ENCODE measurements at regions not wholly inside any gene's neighbourhood (a gene's known extent, or its start where the extent isn't known, plus 50 kb on each side); places are given as distances from the start of the nearest gene placed in this dataset.
"Not testable (repeated sequence)": the region's sequence is repeated elsewhere in the genome, so short reads cannot be mapped to it uniquely, and the experiment has no call there.

DNA sequence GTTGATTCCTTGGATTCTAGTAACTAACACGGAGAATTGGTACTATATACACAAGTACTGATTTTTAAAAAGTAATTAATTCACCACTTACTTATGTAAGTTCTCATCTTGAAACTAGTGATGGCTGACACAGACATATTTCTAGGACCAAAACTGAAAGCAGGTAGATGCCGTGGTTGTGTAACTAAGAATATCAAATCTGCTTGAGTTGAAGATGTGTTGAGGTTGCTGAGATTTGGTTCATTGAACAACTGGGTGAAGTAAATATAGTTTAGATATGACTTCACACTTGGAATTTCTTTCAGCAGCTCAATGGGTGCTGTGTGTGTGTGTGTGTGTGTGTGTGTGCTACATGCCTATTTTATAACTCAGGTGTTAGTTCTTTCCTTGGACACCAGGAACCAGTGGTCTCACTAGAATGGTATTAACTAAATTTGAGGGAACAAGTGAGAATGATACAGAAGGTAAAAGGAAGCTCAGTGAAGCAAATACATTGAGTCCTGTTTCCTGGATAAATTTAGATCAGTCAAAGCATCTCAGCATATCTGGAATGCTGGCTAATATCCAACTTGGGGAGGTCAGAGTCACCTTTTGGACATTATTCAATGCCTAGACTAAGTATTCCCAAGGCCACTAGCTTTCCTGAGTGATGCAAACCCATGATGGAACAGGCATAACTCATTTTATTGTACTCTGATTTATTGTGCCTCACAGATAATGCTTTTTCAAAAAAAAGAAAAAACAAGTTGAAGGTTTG is 110.7 kb upstream of the ZEB2 start:
- no peak for DNase-seq

DNA sequence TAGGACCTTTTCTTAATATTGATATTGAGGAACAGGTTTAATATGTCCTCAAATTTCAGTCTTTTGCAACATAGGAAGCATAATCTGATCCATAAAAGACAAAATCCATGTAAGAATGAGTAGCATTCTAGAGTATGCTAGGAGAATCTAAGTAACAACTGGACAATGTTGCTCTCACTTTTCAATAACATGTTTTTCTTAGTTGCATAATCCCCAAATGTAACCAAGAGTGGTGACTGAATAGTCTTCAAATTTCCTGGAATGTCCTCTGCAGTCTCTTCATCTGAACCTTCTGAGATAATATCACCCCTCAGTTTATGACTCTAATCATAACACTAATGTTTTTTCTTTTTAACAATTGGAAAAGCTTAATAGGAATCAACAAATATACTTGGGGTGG is 110.0 kb upstream of the ZEB2 start:
- no peak for DNase-seq

DNA sequence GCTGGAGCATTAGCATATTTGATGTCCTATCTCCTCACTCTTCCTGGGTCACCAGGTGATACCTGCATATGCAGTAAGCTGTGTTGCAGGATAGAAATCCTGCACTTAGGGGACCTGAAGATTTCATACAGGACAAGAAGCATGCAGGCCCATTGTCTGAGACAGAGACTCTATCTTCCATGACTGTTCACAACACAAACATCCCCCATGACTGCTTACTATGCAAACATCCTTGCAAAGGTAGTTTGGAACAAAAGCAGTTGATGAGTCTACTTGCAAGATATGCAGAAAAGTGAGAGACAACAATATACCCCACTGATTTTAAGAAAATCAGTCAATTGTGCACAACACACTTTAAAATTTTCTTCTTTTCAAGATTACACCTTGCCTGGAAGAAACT is 108.6 kb upstream of the ZEB2 start:
- DNase-seq: no peak

DNA sequence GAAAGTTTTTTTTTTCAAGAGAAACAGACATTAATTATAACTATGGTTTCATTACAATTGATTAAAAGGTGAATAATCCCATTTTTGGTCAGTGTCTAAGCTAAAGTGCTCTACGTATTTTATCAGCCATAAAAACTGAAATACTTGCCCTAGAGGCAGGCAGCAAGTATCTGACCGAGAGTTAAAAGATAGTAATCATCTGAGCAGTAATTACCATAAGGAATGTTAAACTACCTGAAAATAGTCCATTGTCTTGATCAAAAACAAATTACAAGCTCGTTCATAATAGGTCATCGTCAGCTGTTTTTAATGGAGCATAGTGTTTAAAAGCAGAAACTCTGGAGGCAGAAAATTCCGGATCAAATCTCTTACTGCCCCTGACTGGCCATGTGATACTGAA is 105.7 kb upstream of the ZEB2 start:
- no peak for DNase-seq

DNA sequence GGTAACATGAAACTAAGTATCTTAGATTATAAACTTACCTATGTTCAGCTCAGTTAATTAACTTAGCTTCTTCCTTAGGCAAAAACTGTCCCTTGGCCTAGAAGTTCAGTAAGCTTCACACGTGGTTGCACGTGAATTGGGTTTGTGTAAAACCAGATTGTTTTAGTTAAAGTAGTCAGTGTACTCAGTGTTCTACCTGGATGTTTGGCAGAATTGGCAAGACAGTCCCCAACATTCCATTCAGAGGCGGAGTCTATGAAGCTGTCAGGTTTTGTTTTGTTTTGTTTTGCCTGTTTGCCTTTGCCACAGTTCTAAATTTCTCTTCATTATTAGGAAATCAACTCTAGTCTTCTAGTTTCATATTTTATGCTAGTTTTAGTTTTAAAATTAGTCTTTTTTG is 105.3 kb upstream of the ZEB2 start:
- no peak for DNase-seq

DNA sequence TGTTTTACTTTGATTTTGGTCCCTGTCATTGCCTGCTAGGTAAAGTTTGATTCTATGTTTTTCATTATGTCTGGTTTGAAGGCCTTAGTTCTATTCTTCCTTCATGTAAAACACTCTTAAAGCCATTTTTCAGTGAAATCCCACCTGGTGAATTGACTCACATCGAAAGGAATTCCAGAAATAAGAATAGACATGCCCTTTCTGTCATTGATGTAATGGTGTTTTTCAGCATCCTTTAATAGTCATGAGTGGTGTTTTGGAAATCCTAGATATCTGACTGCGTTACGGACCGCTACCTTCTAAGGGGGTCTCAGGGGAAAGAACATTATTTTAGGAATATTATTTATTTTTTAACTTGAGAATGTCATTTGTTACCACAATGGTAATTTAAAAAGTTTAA is 104.5 kb upstream of the ZEB2 start:
- DNase-seq: no peak

DNA sequence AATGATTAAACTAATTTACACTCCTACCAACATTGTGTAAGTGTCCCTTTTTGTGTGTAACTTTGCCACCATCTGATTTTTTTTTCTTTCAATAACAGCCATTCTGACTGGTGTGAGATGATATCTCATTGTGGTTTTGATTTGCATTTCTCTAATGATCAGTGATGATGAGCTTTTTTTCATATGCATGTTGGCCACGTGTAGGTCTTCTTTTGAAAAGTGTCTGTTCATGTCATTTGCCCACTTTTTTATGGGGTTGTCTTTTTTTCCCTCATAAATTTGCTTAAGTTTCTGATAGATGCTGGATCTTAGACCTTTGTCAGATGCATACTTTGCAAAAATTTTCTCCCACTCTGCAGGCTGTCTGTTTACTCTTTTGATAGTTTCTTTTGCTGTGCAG is 102.5 kb upstream of the ZEB2 start:
- DNase-seq: not testable (repeated sequence)

DNA sequence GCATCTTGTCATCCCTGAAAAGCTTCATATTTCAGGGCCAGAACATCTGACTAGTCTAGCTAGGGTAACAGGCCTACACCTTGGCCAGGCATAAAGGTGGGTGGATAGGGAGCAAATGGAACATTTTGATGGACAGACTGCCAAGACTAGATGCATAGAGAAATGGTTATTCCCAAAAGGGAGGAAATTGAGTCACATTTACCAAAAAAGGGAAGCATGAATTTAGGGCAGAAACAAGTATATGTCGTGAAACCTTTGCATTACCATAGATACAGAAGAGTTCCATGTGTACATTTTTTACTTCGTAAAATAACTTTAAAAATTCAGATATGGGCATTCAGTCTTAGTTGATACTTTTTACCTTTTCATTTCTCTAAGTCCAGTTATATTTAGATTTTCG is 101.3 kb upstream of the ZEB2 start:
- DNase-seq: no peak

DNA sequence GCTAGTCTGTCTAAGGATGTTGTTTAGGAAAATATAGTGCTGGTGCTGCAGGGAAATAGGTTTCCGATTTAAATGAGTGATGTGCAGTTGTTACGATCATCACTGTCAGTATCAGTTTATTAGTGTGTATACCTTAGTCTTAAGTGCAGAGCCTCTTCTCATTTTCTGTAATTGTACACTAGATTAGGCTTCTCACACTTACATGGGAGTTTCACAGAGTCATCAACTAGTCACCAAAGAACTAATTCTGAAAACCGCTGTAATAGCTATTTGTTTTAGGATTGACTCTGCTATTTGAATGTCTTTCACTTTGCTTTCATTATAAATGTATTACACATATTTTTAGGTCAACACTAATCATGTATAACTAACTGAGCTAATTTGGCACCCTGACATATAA is 99.8 kb upstream of the ZEB2 start:
- DNase-seq: no peak

DNA sequence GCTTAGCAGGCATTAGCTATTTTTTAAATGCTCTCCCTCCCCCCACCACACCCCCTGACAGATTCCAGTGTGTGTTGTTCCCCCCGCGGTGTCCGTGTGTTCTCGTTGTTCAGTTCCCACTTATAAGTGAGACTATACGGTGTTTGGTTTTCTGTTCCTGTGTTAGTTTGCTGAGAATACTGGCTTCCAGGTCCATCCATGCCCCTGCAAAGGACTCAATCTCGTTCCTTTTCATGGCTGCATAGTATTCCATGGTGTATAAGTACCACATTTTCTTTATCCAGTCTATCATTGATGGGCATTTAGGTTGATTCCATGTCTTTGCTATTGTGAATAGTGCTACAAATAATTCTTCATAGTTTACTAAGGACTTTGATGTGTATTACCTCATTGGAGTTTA is 97.3 kb upstream of the ZEB2 start:
- DNase-seq: not testable (repeated sequence)

DNA sequence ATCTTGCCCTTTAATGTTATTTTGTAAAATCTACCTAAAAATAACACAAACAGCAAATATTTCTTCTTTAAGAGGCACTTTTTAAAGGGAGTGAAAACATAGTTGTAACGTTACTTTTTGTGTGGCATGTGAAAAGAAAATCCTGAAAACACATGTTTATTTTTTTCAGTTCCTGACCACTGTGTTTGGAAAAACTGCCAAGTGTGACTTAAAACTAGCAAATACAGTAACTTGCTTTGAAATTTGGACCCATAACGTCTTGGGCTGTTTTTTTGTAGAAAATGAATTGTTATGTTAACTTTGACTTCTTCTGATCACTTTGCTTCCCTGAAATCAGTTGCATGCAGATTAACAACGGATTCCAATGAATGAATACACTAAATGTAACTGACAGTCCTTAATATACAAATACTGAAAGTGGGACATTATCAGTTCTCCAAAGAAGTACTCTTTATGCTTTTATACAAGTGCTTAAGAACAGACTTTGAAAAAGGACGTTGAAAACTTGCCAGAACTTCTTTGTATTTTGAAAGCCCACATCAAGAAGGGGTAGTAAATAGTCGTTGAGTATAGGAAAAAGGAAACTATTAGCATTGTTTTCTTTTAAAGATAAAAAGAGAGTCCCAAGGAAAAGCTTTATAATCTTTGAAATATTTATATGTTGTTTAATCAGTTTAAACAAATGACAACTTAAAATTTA is 96.1 kb upstream of the ZEB2 start:
- DNase-seq: no peak

DNA sequence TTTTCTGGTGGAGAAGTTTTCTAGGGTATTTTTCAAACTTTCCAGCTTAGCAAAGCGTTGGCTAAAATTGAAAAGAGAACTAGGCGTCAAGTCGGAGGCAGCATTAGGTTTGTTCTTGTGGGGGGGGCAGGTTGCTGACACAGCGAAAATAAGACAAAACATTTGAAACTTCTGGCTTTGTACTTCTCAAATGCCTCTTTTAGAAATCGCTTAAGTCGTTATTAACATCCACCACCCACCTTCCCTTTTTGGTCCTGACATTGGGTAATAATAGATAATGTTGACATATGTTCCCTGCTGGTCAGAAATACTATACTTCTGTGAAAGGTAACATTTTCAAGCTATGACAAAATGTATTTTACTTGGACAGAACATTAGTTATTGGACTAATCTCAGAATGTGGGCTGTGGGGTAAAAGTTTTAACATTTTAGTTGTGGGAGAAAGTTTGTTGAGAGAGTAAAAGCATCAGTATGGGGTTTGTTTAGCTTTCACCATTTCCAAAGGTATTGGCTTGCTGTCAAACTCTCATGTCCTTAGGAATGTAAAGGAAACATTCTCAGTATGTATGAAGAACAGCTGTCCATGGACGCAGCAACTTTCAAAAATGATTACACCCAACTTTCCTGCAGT is 88.1 kb upstream of the ZEB2 start:
- no peak for DNase-seq

DNA sequence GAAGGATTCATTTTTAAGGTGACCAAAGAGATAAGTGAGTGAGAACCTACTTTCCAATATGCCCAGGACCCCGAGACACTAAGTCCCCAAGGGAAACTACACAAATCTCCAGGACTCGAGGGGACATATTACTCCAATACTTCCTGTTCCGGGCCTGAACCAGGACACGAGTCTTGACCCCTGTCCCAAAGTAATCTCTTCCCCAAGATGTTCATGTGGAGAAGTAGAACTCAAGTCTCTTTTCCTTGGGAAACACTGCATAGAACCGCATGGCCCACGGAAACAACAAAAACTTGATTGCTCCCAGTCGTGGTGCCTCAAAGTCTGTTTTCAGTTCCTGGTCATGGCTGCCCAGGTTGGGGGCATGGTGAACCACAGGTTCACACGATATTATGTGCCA is 87.2 kb upstream of the ZEB2 start:
- DNase-seq: no peak

DNA sequence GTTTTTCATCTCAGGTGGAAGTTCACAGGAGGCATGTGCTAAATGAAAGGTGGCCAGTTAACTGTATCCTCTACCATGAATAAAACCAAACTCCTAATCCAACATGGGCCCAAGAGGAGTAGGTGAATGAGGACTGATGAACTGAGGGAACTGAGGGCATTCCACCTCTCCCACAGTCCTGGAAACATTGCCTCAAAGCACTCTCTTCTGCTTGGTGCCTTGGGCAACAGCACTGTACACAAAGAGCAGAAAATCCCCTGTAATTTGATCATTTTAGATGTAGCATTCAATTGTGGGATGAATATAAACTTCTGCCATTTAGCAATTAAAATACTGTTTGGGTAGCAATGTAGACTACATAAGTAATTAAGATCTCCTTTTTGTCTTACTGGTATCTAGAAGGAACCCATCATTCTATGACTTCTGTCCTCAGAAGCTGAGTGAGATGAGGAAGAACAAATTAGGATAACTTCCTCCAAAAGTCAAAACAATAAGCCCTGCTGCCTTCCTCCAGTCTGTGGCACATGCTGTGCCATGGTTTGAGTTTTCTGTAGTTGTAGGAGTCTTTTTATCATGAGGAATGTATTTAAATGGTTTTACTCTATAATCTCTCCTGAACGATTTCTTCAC is 86.7 kb upstream of the ZEB2 start:
- no peak for DNase-seq

DNA sequence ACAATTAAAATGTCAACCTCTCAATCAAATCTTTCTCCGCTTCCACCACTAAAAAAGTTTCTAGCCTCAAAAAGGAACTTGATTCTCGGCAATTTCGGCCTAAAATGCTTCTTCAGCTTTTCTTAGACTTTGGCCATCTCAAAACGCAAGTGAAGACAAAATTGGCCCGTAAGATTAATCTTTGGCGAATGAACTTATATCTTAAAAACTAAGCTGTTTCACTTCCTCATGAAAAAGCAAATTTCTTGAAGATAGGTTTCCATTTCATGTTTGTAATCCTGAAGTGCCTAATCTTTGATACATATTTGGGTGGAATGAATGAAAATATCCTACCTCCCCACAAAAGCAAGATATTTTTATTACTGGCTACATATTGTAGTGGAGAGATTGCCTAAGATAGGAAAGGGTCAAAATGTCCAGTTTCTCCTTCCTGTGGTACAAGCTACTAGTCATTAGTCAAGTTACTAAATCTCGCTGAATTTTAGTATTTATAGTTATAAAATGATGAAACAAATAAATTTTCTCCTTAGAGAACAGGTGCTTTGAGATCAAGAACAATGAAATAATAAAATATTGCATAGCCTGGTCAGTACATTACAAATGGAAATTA is 85.4 kb upstream of the ZEB2 start:
- no peak for DNase-seq

DNA sequence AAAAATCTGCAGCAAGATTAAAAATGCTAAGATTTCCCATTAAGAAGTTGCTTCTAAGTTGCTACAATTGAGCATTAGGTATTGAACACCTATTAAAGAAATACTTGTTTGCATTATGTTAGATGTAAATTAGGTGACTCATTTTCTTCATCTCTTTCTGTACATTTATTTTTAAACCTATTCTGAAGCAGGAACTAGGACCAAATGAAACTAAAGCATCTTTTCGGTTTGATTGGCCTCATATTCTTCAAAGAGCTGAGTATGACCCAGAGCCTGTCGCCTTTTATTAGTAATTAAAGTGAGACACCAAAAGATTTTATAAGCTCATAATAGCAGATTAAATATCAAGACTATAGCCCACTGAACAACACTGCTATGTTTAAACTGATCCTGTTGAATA is 83.4 kb upstream of the ZEB2 start:
- DNase-seq: no peak

DNA sequence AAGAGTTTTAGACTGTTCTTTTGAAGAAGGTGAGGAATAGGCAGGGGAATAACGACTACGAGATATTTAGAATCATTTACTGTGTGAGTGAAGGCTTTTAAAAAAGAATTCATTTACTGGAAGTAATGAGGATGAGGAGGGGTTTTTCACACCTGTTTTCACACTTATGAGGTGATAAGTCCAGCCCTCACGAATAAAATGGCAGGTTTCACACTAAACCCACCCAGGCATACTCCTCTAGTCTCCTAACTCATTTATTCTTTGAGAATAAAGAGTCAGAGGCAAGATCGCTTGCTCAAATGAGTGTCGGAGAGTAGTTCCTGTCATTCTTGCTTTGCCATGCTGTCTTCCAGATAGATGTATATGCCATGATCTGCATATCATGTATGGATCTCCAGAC is 79.0 kb upstream of the ZEB2 start:
- no peak for DNase-seq

DNA sequence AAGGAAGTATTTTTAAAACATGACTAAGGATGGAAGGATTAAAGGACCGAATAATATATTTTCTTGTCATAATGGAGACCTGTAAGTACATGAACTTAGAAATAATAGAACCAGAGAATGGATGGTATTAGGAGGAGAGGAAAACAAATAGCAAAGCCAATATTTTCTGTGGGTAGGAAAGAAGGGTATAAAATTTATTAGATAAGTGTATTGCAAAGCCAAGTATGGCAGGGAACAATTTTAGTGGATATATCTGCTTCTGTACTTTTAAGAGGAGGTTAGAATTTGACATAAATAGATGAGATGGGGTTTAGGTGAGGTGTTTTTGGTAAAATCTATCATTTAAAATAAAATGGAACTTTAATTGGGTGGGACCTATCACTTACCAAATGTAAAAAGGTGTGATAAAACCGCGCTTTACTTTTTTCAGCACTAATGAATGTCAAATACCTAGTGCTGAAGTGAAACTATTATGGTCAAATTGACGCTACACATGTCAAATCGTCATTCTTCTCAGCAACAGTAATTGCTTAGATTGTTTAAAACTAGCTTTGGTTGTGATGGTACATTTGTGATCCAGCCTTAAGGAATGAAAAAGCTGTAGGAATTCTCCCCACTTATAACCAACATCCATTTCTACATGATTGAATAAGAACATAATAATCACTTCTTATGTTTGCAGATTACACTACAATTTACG is 78.1 kb upstream of the ZEB2 start:
- no peak for DNase-seq

DNA sequence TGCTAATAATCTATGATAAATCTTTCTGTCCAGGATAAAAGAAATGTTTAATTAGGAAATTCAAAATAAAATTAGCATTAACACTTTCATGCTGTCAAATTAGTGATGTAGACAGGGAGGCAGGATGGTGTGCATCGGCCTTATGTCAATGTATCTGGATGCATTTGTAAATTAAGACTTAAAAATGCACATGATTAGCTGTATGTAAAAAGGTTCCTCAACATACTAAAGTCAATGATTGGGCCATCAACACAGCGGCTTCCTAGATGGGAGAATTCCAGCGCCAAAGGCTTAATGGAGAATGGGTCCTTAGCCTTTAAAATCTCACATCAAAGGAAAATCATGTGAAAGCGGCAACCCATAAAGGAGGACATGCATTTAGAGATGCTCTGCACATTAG is 77.5 kb upstream of the ZEB2 start:
- no peak for DNase-seq

DNA sequence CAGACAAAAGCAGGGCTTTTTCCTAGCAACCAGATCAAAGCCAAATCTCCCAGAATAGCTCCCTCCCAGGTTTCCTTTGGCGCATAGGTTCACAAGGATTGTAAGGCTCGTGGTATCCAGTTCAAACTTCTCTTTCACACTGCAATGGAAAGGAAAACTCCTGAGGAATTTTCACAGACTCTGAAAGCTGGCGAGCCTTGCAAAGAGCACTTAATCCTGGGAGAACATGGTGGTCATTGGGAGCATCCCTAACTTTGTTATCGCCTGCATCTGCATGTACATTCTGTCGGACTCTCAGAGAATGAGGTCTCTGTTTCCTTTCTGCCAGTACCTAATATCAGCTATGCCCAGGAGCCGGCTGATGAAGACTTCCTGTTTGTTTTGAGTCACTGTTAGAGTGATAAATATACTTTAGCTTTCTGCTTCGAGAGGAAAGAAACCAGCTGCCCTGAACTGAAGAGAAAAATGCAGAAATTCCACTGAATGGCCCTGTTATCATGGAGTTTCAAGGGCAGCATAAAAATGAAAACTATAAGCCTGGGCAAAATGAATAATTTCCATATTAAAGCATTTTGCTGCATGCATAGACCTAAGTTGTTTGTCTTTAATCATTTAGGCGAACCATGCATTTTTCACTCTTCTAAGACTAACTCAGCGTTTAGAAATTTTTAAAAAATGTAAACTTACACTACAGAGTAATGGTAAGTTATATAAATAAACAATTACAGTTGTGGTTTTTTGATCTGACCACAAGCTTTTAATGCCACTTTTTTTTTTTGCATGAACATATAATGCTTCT is 76.4 kb upstream of the ZEB2 start:
- DNase-seq: no peak

DNA sequence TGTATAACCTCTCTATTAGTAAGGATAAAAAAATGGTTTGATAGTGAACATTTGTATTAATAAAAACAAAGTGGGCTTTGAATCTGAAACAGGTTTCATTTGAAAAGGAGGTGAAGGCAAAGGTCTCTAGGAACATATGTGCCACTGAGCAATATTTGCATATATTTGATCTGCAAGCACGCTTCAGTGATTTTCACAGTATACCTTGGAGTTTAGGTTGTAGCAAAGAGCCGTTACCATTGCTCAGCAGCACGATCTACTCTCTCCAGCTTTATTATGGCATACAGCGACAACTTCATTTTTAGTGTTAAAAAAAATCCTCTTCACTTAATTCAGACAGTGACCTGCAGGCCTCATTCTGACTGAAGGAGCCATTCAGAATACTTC is 75.8 kb upstream of the ZEB2 start:
- DNase-seq: no peak

DNA sequence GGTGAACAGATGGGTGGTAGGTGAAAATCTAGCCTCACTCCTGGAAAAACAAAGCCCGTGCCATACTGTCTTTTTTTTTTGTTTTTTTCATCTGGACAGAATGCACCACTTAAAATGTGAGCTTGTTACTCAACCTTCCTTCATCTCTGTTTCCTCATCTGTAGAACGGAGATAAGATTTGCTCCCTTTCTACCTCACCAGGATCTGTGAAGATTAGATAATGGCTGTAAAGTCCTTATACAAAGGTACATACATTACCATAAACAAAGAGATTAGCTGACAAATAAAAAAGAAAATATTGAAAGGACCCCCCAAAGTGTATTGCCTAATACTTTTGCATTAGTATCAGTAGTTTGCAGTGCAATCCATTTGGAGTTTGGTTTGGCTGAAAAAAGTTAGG is 75.4 kb upstream of the ZEB2 start:
- DNase-seq: no peak

Measured in activated naive CD4-positive, alpha-beta T cell (primary cell).